ENCODE measurements at regions not wholly inside any gene's neighbourhood (a gene's known extent, or its start where the extent isn't known, plus 50 kb on each side); places are given as distances from the start of the nearest gene placed in this dataset.

DNA sequence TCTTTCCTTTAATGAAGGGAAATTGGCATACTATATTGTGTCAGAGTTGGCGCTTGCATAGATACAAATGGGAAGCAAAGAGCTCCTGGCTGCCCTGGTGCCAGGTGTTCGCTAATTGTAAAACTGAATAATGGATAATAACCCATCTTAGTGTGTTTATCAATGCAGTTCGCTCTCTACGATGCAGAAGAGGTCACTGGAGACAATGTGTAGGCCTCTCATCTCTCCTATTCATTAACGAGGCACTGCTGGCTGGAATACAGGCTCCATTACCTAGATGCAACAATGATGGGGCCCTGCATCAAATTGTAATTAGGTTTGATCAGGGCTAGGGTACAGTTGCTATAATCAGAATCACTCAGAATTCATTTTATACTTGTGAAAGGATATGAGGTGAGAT is 171.0 kb downstream of the RMI1 start:
- Histone ChIP-seq H3K4me3 (ENCODE audit: low read depth in 1 of 2, low read length in 2 of 2) (no peak overlapping the region), H3K9ac (ENCODE audit: low read length) (no peak overlapping the region), H3K4me1 (ENCODE audit: insufficient read depth, low read length) (peaks cover 10% of the 10 kb centered on the region), H3K9me3 (ENCODE audit: low read length) (no peaks in the 10 kb centered on the region), H3K27me3 (ENCODE audit: control insufficient read depth in 1 of 2, insufficient read depth in 2 of 2, low read length in 2 of 2) (no peaks in the 10 kb centered on the region), H3K27ac (ENCODE audit: low read depth, low read length) (no peak overlapping the region), H3K36me3 (ENCODE audit: insufficient read depth, low read length) (no peaks in the 10 kb centered on the region)

DNA sequence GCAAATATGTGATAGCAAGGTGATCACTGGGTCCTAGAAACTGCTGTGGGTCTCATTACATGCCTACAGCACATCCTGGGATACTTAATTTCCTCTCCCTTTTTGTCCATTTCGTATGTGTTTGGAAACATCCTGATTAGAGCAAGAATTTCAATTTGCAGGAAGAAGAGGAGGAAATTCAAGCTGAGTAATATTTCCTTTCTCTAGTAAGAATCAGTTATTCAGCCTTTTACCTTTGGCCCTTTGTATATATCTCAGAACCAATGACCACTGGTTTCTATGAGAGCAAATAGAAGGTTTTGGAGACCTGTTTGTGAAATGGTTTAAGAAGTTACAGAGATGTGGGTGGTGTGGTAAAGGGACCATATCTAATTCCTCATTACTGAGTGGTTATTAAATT is 171.6 kb downstream of the RMI1 start:
- Histone ChIP-seq H3K9me3 (ENCODE audit: low read length) (no peaks in the 10 kb centered on the region), H3K4me1 (ENCODE audit: insufficient read depth, low read length) (peaks cover 5% of the 10 kb centered on the region), H3K9ac (ENCODE audit: low read length) (no peak overlapping the region), H3K27ac (ENCODE audit: low read depth, low read length) (no peak overlapping the region), H3K27me3 (ENCODE audit: control insufficient read depth in 1 of 2, insufficient read depth in 2 of 2, low read length in 2 of 2) (no peaks in the 10 kb centered on the region), H3K36me3 (ENCODE audit: insufficient read depth, low read length) (no peaks in the 10 kb centered on the region), H3K4me3 (ENCODE audit: low read depth in 1 of 2, low read length in 2 of 2) (no peak overlapping the region)

DNA sequence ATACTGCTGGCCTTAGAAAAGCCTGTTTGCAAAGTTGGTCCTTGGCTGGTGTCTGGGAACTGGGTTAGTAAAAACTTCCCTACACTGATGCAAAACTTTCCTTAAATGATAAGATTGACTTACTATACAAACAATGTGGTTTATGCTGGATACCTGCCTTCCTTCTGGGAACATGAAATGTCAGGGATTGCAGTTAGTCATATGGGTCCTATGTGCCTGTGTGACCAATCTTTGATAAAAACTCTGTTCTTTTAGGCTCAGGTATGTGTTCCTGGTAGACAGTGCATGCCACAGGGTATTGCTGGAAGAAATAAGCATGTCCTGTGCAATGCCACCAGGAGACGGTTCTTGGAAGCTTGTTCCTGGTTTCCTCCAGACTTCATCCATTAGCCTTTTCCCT is 173.3 kb downstream of the RMI1 start:
- Histone ChIP-seq H3K9ac (ENCODE audit: low read length) (no peak overlapping the region), H3K27ac (ENCODE audit: low read depth, low read length) (no peak overlapping the region), H3K9me3 (ENCODE audit: low read length) (no peaks in the 10 kb centered on the region), H3K36me3 (ENCODE audit: insufficient read depth, low read length) (no peaks in the 10 kb centered on the region), H3K4me3 (ENCODE audit: low read depth in 1 of 2, low read length in 2 of 2) (no peak overlapping the region), H3K27me3 (ENCODE audit: control insufficient read depth in 1 of 2, insufficient read depth in 2 of 2, low read length in 2 of 2) (no peaks in the 10 kb centered on the region), H3K4me1 (ENCODE audit: insufficient read depth, low read length) (no peaks in the 10 kb centered on the region)

DNA sequence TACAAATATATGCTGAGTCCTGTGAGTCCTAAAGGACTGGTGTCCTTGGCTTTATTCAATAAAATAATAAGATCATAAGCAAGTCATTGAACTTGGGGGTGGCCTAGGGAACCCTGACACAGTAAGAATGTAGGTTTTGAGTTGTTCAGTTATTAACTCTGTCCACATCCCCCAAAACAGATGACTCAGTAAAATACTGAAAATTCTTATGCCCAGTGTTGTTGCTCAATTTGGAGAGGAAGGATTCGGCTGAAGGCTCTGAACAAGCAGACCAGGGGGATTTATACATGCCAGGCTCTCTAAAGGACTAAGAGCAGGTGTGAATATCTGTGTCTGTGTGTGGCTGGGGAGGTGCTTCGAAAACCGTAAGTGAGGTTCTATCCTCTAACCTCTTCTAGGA is 173.7 kb downstream of the RMI1 start:
- Histone ChIP-seq H3K27me3 (ENCODE audit: control insufficient read depth in 1 of 2, insufficient read depth in 2 of 2, low read length in 2 of 2) (no peaks in the 10 kb centered on the region), H3K36me3 (ENCODE audit: insufficient read depth, low read length) (no peaks in the 10 kb centered on the region), H3K4me3 (ENCODE audit: low read depth in 1 of 2, low read length in 2 of 2) (no peak overlapping the region), H3K27ac (ENCODE audit: low read depth, low read length) (no peak overlapping the region), H3K4me1 (ENCODE audit: insufficient read depth, low read length) (no peaks in the 10 kb centered on the region), H3K9me3 (ENCODE audit: low read length) (no peaks in the 10 kb centered on the region), H3K9ac (ENCODE audit: low read length) (no peak overlapping the region)

DNA sequence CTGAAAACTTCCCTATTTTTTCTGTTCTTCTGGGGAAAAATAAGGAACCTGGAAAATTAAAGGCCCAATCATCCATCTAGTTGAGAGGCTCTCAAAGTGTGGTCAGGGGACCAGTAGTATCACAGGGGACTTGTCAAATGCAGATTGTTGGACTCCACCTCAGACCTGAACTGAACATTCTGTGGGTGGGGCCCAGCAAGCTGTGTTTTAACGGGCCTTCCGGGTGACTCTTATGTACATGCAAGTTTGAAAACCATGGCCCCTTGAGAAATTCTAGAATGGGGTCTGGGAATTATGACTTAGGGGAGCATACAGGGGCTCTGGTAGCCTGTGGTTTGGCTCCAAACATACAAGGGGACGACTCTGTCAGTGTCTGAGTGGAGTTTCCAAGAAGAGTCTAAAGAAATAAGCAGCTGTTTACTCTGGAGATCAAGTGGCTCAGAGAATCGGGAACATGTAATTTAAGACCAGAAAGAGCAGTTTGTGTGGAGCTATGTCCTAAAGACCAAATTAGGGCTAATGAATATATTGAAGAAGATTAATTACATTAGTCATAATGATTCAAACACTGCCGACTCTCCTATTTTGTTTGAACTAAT is 177.4 kb downstream of the SLC28A3 start:
- Histone ChIP-seq H3K36me3 (ENCODE audit: insufficient read depth, low read length) (no peaks in the 10 kb centered on the region), H3K27ac (ENCODE audit: low read depth, low read length) (no peak overlapping the region), H3K4me1 (ENCODE audit: insufficient read depth, low read length) (no peaks in the 10 kb centered on the region), H3K9ac (ENCODE audit: low read length) (no peak overlapping the region), H3K27me3 (ENCODE audit: control insufficient read depth in 1 of 2, insufficient read depth in 2 of 2, low read length in 2 of 2) (no peaks in the 10 kb centered on the region), H3K9me3 (ENCODE audit: low read length) (no peaks in the 10 kb centered on the region), H3K4me3 (ENCODE audit: low read depth in 1 of 2, low read length in 2 of 2) (no peak overlapping the region)

DNA sequence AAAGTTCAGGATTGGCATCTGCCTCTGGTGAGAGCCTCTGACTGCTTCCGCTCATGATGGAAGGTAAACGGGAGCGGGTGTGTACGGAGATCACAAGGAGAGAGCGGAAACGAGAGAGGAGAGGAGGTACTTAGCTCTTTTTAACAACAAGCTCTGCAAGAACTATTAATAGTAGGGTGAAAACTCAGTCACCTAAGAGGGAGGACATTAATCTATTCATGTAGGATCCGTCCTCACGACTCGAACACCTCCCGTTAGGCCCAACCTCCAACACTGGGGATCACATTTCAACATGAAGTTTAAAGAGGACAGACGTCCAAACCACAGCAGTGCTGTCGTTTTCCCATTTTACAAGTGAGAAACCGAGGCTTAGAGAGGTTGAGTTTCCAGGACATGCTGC is 173.7 kb downstream of the SLC28A3 start:
- Histone ChIP-seq H3K27ac (ENCODE audit: low read depth, low read length) (no peak overlapping the region), H3K4me3 (ENCODE audit: low read depth in 1 of 2, low read length in 2 of 2) (no peak overlapping the region), H3K4me1 (ENCODE audit: insufficient read depth, low read length) (no peaks in the 10 kb centered on the region), H3K9ac (ENCODE audit: low read length) (no peak overlapping the region), H3K36me3 (ENCODE audit: insufficient read depth, low read length) (no peaks in the 10 kb centered on the region), H3K27me3 (ENCODE audit: control insufficient read depth in 1 of 2, insufficient read depth in 2 of 2, low read length in 2 of 2) (no peaks in the 10 kb centered on the region), H3K9me3 (ENCODE audit: low read length) (no peaks in the 10 kb centered on the region)

DNA sequence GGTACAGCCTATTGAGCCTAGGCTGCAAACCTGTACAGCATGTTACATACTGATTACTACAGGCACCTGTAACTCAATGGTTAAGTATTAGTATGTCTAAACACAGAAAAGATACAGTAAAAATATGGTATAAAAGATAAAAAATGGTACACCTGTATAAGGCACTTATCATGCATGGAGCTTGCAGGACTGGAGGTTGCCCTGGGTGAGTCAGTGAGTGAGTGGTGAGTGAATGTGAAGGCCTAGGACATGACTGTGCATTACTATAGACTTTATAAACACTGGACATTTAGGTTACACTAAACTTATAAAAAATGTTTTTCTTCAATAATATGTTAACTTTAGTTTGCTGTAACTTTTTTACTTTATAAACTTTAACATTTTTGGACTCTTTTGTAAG is 171.3 kb downstream of the SLC28A3 start:
- H3K9ac ChIP-seq (ENCODE audit: low read length): no peak overlapping the region
- H3K36me3 ChIP-seq (ENCODE audit: insufficient read depth, low read length): no peaks in the 10 kb centered on the region

DNA sequence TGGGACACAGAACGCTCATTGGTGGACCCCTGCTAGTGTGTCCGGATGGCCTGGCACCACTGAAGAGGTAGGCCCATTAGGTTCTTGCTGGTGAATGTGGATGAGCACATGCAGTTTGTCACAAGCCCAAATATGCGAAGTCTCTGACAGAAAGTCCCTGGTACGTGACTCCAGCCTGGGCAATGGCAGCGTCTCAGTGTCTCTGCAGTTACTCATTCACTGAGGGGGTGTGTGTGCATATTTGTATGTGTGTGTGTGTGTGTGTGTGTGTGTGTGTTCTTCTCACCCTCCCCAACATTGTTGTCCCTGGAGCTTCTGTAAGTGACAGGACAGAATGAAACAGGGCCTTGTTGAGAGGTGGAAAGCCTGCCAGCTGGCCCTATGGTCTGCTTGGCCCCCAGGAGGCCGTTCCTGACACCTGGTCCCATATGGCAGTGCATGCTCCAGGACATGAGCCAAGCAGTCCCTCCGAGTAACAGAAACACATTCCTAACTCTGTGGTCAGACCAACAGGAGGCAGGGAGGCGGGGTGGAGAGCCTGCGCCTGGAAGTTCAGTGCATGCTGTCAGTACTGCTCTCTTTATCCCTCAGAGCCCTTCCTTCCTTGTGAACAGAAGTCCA is 169.9 kb downstream of the SLC28A3 start:
- H3K4me1 ChIP-seq (ENCODE audit: insufficient read depth, low read length): no peaks in the 10 kb centered on the region
- no peaks in the 10 kb centered on the region for H3K36me3 ChIP-seq (ENCODE audit: insufficient read depth, low read length)
- no peak overlapping the region for H3K4me3 ChIP-seq (ENCODE audit: low read depth in 1 of 2, low read length in 2 of 2)
- H3K27ac ChIP-seq (ENCODE audit: low read depth, low read length): no peak overlapping the region
- no peak overlapping the region for H3K9ac ChIP-seq (ENCODE audit: low read length)
- H3K9me3 ChIP-seq (ENCODE audit: low read length): no peaks in the 10 kb centered on the region
- no peaks in the 10 kb centered on the region for H3K27me3 ChIP-seq (ENCODE audit: control insufficient read depth in 1 of 2, insufficient read depth in 2 of 2, low read length in 2 of 2)

More for the DNA sequence above, 171.3 kb downstream of the SLC28A3 start:
- Histone ChIP-seq H3K27me3 (ENCODE audit: control insufficient read depth in 1 of 2, insufficient read depth in 2 of 2, low read length in 2 of 2) (no peaks in the 10 kb centered on the region), H3K9me3 (ENCODE audit: low read length) (no peaks in the 10 kb centered on the region), H3K27ac (ENCODE audit: low read depth, low read length) (no peak overlapping the region), H3K4me3 (ENCODE audit: low read depth in 1 of 2, low read length in 2 of 2) (no peak overlapping the region), H3K4me1 (ENCODE audit: insufficient read depth, low read length) (no peaks in the 10 kb centered on the region)

DNA sequence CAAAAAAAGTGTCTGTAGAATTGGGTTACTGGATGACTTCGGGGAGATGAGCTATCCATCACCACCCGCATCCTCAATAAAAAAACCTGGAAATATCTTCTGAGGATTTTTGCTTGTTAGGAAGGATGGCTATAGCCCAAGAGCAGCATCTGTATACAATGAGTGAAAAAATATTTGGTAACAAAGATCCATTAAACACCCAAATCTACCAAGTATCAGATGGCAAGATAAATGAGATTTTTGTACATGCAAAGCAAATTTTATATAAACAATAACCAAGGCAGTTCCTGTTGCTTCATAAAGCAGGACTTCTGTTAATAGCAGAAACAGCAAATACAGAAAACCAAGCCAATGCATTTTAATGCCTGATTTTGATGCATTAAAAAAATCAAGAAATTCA is 166.6 kb downstream of the SLC28A3 start:
- H3K9me3 ChIP-seq (ENCODE audit: low read length): no peaks in the 10 kb centered on the region
- H3K4me1 ChIP-seq (ENCODE audit: insufficient read depth, low read length): no peaks in the 10 kb centered on the region
- no peak overlapping the region for H3K4me3 ChIP-seq (ENCODE audit: low read depth in 1 of 2, low read length in 2 of 2)
- no peak overlapping the region for H3K9ac ChIP-seq (ENCODE audit: low read length)
- H3K27me3 ChIP-seq (ENCODE audit: control insufficient read depth in 1 of 2, insufficient read depth in 2 of 2, low read length in 2 of 2): no peaks in the 10 kb centered on the region
- H3K36me3 ChIP-seq (ENCODE audit: insufficient read depth, low read length): no peaks in the 10 kb centered on the region
- H3K27ac ChIP-seq (ENCODE audit: low read depth, low read length): no peak overlapping the region

DNA sequence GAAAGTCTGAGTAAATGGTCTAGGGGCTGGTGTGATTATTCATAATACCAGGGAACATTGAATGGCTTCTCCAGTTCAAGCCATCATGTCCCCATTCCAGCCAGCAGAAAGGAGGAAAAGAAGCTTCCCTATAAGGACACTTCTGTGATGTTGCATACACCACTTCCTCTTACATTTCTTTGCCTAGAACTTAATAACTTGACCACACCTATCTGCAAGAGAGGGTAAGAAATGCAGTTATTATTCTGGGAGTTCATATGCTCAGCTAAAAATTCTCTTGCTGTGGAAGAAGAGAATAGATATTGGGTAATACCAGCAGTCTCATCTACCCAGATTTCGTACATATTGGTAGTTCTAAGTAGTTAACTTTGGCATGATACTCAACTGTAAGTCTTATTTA is 166.1 kb downstream of the SLC28A3 start:
- no peaks in the 10 kb centered on the region for H3K36me3 ChIP-seq (ENCODE audit: insufficient read depth, low read length)
- H3K27ac ChIP-seq (ENCODE audit: low read depth, low read length): no peak overlapping the region
- no peak overlapping the region for H3K9ac ChIP-seq (ENCODE audit: low read length)
- H3K4me1 ChIP-seq (ENCODE audit: insufficient read depth, low read length): no peaks in the 10 kb centered on the region
- H3K9me3 ChIP-seq (ENCODE audit: low read length): no peaks in the 10 kb centered on the region
- no peaks in the 10 kb centered on the region for H3K27me3 ChIP-seq (ENCODE audit: control insufficient read depth in 1 of 2, insufficient read depth in 2 of 2, low read length in 2 of 2)
- H3K4me3 ChIP-seq (ENCODE audit: low read depth in 1 of 2, low read length in 2 of 2): no peak overlapping the region

DNA sequence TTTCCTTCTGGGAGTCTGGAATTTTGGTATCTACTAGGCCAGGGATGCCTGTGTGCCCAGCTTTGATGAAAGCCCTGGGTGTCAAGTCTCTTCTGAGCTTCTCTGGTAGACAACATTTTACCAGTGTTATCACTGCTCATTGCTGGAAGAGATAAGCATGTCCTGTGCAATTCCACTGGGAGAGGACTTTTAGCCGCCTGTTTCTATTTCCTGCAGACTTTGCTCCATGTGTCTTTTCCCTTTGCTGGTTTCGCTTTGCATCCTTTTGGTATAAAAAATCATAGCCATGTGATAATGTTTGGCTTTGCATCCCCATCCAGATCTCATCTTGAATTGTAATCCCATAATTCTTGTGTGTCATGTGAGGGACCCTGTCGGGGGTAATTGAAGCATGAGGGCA is 163.2 kb downstream of the SLC28A3 start:
- H3K9me3 ChIP-seq (ENCODE audit: low read length): no peaks in the 10 kb centered on the region
- H3K36me3 ChIP-seq (ENCODE audit: insufficient read depth, low read length): no peaks in the 10 kb centered on the region
- H3K27ac ChIP-seq (ENCODE audit: low read depth, low read length): no peak overlapping the region

DNA sequence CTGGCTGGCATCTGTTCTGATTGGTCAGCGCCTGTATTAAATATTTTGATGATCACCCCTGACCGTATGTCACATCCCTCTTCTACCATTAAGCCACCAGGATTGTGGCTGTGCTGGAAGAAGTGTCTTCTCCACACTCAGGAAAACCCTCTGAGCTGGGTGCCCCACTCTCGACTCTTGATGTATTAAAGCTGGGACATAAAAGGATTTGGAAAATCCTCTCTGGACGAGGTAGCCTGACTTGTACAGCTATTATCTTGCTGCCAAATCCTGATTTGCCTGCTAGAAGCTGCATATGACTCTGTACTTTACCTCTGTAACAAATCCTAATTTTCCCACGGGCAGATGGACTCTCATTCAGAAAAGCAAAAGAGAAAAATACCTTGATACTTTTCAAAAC is 161.0 kb downstream of the SLC28A3 start:
- no peaks in the 10 kb centered on the region for H3K9me3 ChIP-seq (ENCODE audit: low read length)
- H3K9ac ChIP-seq (ENCODE audit: low read length): no peak overlapping the region
- no peaks in the 10 kb centered on the region for H3K36me3 ChIP-seq (ENCODE audit: insufficient read depth, low read length)
- H3K4me3 ChIP-seq (ENCODE audit: low read depth in 1 of 2, low read length in 2 of 2): no peak overlapping the region
- H3K27me3 ChIP-seq (ENCODE audit: control insufficient read depth in 1 of 2, insufficient read depth in 2 of 2, low read length in 2 of 2): no peaks in the 10 kb centered on the region
- H3K4me1 ChIP-seq (ENCODE audit: insufficient read depth, low read length): peaks cover 12% of the 10 kb centered on the region
- H3K27ac ChIP-seq (ENCODE audit: low read depth, low read length): no peak overlapping the region

More for the DNA sequence above, 163.2 kb downstream of the SLC28A3 start:
- H3K4me3 ChIP-seq (ENCODE audit: low read depth in 1 of 2, low read length in 2 of 2): no peak overlapping the region
- H3K27me3 ChIP-seq (ENCODE audit: control insufficient read depth in 1 of 2, insufficient read depth in 2 of 2, low read length in 2 of 2): no peaks in the 10 kb centered on the region
- no peak overlapping the region for H3K9ac ChIP-seq (ENCODE audit: low read length)
- peaks cover 12% of the 10 kb centered on the region for H3K4me1 ChIP-seq (ENCODE audit: insufficient read depth, low read length)
